ENCODE measurements at regions not wholly inside any gene's neighbourhood (a gene's known extent, or its start where the extent isn't known, plus 50 kb on each side); places are given as distances from the start of the nearest gene placed in this dataset.

DNA sequence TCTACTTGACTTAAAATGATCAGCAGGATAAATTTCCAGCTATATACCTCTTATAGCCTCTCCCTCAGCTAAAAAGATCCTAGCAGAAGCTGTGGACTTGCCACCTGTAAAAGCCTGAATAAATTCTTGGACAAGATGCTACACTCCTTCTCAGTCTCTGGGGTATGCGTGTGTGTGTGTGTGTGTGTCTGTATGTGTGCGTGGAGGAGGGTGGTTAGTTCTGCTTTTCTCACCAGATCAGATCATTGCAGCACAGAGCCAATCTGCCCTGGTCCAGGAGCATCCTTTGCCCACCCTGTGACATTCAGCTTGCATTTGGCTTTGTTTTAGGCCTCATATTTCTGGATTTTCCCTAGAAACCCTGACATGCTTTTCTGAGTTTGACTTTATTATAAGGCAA lies 438.3 kb downstream of the RFC3 start:
- no peak for DNase-seq

DNA sequence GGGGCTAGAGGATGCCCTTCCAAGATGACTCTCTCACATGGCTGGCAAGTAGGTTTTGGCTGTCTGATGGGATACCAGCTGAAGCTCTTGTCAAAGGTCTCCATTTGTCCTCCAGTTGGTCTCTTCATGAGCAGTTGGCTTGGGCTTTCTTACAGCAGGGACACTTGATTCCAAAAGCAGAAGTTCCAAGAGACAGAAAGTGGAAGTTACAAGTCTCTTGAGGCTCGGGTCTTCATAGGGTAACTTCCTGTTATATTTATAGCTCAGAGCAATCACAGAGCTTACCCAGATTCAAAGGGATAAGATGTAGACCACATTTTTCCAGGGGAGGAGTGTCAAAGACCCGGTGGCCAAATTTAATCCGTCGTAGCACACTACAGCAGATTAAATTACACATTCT lies 440.0 kb downstream of the RFC3 start:
- no peak for DNase-seq

DNA sequence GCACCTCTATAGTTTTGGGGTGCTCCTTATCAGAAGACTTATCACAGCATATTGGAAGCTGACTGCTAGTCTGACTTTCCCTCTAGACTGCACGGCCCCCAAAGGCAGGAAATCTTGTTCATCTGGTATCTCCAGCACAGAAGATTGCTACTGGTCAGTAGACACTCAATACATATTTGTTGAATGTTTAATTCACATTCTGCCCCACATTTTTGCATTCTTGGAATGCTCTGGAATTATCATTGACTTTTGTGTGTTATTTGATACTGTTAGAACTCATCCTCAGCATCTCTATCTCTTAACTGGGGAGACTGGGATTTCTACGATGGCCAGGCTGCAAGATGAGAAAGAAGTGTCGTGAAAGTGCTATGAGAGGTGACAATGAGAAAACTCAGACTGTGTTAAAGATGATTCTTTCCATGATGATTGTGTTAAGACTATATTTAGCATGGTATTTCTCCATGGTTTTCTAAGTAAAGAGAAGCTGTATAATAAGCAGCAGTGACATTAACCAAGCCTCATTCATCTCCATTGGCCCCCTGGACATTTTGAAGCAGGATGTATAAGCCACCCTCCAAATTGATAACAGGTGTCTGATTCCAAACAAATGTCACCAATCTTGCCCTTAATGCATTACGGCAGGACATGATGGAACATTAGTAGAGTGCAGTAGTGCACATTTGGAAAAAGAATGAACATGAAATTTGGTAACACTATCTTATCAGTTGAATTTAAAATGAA lies 440.9 kb downstream of the RFC3 start:
- DNase-seq, result no peak

DNA sequence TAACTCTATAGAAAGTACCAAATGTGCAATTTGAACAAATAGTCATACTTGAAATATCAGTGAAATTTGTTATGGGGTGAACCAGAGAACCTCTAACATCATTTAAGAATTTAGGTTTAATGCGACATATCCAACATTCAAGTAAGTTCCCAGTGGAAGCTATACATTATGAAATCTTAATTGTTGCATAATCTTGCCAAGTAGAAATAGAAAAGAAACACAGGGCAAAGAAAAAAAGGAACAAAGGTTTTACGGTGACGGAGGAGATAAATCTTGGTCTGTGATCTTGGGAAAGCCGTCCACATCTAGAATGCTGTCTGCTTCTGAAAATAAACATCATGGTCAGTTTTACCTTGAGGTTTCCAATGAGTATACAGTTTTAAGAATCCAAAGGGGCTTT lies 445.7 kb downstream of the RFC3 start:
- DNase-seq, result no peak

DNA sequence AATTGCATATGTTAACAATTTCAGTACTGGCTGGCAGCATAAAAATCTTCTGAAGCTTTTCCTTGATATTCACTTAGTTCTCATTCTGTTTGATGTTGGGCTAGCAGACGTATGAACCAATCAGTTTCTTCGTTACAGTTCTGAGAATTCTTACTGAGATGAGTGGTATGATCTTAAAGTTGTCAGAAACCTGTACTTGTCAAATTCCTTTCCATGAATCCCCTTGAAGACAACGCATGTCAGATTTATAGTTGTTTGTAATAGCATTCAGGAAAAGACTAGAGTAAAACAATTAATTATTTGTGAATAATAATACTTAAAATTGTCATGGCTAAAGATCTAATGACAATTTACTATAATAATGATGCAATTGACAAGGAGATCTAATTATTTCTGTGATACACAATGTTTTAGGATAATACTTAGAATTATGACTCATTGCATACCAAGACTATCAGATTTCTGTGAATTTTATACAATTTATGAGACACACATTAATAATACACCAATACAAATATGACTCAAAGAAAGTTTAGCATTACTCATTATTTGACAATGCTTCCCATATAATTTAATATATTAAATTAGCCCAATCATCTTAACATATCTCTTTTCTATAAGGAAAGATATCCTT lies 447.2 kb downstream of the RFC3 start:
- no peak for DNase-seq

DNA sequence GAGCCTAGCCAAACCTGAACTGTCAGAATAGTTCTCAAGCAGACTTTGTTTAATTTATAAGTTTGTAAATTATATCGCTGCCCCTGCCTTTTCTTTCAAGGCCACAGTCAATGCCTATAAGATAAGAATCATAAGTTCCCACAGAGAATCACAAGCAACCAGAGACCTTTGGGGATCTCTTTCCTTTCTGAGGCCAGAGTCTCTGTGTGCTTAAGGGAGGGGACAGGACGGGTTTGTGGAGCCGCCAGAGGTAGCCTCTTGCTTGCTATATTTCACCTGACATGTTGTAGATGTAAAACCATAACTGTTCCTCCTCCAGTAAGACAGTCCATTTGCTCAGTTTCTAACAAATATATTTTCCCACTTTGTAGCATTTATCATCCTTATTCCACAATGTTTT lies 458.8 kb downstream of the RFC3 start:
- DNase-seq, result no peak

DNA sequence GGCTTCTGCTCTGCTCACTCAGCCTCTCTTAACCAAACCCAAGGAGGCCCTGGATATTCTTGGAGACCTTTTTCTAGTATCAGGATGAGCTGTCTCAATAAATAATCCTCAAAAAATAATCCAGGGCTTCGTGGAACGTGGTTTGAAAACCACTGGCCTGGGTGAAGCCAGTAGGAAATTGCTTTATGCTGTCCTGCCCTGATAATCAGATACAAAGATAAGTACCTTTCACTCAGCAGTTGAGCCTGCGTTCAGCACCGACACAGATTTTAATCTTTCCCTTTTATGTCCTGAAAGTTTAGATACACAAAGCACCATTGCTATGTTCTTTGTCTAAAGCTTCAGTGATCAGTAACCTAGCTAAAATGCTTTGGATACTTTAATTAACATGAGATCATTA lies 460.0 kb downstream of the RFC3 start:
- DNase-seq, result no peak

DNA sequence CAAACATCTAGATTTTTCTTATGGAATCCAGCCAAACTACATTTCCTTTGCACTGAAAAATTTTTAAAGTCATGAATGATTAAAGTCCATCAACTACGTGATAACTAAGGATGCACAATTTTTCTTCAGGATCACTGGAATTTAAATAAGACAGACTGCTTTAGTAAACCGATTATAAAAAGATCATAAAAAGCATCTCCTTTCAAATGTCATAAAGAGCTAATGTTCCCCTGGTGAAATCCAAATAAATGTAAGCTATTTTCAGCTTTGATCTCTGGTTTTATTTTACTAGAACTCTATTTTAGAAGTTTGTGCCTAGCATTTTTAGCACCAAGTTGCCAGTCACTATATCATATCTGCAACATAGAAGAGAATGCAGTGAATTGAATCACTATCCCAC lies 460.8 kb downstream of the RFC3 start:
- DNase-seq, result no peak

DNA sequence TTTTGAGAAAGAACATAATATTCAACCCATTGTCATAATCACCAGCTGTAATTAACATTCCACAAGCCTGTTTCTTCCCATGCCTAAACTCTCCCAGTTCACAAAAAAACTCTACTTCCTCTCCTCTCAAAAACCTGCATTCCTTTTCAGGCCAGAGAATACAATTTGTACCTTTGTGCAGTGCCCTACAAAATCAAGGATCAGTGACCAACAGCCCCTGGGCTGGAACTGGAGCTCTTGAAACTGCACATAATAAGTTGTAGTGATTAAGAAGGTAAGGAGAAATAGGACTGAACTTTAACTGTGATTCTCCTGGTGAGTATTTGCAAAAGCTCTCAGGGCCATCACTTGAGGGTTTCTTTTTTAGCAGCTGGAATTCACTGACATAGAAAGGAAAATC lies 472.7 kb downstream of the RFC3 start:
- DNase-seq, result no peak

DNA sequence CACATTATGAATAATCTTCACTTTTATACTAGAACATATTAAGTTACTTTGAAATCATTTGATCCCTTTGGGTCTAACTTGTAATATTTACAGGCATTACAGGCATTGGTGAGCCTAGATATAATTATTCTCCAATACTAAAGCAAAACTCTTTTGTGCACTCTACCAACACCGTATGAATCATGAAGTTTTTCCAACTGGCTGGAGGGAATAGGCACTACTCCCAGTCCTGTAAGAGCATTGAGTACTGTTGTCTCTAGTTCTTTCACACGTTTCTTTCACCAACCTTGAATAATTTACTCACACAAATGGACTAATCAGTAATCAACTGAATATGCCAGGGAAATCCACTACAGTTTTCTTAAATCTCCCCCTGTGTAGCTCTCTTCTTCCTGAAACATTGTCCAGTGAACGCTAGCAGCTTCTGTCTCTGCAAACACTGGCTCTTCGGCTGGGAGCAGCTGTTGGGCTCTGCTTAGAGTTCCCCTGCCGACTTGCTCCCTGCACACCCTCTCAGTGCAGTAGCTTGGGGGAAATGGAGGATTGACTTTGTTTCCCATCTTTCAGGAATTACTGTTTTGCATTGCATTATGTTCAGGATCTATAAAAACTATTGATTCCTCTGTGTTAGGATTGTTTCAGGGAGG lies 476.7 kb downstream of the RFC3 start:
- no peak for DNase-seq

DNA sequence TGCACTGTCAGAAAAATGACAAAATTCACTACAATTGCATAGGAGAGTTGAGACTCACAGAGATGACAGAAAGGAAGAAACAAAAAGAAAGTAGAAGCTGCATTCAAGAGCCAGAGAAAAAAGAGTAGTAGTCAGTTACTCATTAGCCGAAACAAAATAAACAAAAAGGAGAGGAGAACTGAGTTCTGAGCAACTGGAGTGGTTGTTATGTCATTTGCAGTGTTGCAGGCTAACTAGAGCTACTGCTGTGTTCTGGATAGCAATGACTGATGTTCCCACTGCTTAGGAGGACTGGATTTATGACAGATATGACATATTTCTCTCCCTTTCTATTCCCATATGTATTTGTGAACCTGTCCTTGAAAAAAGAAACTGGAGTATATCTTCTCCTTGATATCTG lies 482.6 kb downstream of the RFC3 start:
- no peak for DNase-seq

DNA sequence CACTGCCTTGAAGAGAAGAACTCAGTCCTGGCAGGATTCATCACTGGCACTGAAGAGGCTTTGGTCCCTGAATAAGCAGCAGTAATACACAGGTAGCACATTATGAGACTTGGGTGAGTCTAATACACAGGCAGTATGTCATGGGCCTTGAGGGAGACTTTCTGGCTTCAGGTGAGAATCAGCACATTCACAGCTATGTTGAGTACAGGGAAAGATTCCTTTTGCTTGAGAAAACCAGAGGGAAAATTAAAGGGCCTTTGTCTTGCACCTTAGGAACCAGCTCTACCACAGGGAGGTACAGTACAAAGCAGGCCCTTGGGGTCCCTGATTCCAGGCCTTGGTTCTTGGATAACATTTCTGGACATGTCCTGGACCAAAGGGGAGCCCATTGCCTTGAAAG lies 484.6 kb downstream of the RFC3 start:
- DNase-seq, result no peak

DNA sequence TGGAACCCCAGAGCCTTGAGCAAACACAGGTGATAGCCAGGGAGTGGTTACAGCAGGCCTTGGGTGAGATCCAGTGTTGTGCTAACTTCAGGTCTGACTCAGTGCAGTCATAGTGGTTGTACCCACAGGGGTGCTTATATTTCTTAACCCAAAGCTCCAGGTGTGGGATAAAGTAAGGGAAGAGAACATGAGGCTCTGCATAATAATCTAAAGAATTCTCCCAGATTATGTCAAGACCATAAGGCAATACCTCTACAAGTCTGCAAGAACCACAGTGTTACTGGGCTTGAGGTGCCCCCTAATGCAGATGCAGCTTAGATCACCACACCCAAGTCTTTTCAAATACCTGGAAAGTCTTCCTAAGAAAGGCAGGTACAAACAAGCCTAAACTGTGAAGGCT lies 485.4 kb downstream of the RFC3 start:
- no peak for DNase-seq

DNA sequence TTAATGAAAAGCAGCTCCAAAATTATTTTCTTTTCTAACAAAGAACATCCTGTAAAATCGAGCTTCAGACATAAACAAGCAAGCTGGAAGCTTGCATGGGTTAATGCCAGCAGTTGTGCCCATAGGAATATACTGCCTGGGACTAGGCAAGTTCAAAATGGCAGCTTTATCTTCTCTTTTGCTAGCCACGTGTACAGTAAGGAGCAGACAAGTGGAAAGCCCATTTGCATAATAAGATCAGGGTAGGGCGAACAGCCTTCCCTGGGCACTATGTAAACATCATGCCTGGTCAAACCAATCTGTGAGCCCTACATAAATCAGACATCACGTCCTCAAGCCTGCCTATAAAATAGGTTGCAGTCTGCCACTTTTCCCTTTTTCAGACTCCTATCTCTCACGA lies 489.7 kb downstream of the RFC3 start:
- DNase-seq, result no peak

DNA sequence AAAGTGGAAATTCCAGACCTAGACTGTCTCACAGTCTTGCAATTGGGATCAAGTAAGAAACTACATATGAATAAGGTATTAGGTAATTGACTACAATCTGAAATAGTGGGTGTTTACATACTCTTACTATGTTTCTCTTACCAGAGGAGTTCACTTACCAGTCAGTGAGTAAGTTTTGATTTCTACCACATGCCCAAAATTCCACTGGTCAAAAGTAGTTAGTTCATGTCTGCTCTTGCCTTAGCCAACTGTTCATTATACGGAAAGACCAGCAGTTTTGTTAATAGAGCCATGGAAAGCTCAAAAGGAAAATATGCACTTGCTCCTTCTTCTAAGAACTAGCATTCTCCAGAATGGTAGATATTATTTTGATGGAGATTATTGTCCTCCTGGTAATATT lies 490.8 kb downstream of the RFC3 start:
- DNase-seq, result no peak

DNA sequence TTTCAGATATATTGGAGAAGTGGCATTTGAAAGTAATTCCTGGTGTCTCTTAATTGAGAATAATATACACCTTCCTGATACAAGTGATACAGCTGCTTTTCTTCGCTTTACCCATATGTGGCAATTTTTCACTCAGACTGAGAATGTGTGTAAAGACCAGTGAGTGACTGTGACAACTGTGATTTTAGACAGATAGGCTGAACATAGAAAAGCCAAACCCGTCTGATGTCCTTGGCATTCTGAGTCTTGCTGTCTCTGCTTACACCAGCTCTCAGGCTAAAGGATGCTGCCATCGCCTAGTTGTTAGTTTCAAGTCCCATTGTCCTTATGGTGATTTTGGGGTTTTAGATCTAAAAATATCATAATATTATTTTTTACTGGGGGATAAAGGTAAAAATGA lies 492.6 kb downstream of the RFC3 start:
- DNase-seq, result no peak

DNA sequence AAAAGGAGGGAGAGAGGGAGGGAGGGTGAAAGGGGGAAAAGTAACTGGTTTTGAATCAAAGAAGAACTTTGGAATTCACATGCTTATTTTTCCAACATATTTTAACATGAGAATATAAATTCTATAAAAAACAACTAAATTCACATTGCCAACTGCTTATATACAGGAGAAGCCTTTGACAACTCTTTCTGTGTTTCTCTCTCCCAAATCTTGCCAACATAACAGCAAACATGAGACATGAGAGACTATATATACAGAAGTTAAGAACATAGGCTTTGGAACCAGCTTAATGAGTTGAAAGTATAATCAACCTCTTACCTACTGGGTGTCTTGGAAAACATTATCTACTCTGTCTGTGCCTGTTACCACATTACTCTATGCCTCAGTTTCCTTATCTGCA lies 493.3 kb downstream of the RFC3 start:
- no peak for DNase-seq

DNA sequence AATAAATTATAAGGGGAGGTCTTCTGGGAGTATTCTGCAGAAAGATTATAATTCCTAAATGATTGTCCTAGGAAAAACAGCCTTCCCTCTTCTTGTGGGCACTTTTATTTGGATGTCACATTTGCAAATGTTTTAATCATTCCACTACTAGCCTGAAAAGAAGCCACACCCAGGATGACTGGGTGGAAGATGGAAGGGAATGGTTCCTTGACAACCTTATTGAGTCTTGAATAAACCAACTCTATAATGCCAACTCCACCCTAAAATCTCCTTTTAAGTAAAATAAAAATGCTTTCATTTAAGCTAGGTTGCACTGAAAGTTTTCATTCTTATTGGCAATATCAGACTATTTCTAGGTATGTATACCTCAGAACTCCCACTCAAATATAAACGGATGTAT lies 494.6 kb downstream of the RFC3 start:
- DNase-seq, result no peak

DNA sequence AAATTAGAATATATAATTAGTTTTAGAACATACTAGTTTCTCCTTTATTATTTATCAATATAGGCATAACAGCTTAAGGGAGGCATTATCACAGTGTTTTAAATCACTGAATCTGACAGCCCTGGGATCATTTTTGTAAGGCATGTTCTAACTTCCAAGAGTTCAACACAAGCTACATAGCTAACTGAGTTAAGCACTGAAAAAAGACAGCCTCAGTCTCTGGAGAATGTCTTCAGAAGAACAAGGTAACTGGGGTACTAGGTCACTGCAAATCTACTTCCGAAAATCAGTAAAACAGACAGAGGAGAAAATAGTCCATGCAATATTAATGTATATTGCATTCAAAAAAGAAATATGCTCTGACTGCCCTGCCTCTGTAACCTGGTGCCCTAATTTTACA lies 502.1 kb downstream of the RFC3 start:
- DNase-seq, result no peak

DNA sequence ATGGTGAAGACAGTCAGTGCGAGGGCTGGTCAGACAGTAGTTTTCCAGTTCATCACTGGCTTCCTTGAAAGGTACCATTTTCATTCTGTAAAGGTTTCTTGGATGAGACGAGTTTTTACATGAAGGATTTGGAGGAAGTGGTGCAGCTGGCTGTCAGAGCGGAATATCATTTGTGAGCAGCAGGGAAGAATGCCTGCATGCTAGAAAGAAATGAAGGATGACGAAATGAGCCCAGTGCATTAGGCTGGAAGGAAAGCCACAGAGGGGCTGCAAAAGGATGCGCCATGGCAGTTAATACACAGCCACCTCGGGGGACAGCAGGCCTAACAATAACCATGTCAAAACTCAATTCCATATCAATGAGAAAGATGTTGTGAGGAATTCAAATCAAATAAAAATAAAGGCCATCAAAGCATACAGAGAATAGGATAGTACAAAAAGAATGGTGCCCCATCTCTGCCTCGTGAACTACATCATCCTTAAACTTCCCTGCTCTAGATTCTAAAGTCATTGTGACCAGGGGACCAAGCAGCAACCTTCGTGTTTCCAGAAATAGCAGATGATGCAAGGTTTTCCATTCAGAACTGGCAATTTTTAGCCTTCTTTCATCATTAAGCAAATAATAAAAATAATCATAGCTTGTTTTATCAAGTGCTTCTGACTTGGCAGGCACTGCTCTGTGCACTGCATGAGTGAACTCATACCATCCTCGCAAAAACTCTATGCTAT lies 504.2 kb downstream of the RFC3 start:
- no peak for DNase-seq

DNA sequence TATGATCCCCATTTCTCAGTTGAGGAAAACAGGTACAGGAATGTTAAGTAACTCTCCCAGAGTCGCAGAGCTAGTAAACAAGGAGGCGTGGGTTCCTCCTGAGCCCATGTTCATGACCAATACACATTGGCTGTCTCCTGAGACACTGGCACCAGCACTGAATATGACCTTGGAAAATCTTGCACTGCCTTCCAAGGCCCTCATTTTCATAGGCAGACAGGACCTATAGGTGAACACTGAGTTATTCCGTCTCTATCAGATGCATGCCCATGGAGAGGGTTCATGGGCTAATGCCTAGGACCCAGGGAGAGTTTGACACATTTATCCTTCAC lies 504.8 kb downstream of the RFC3 start:
- no peak for DNase-seq

DNA sequence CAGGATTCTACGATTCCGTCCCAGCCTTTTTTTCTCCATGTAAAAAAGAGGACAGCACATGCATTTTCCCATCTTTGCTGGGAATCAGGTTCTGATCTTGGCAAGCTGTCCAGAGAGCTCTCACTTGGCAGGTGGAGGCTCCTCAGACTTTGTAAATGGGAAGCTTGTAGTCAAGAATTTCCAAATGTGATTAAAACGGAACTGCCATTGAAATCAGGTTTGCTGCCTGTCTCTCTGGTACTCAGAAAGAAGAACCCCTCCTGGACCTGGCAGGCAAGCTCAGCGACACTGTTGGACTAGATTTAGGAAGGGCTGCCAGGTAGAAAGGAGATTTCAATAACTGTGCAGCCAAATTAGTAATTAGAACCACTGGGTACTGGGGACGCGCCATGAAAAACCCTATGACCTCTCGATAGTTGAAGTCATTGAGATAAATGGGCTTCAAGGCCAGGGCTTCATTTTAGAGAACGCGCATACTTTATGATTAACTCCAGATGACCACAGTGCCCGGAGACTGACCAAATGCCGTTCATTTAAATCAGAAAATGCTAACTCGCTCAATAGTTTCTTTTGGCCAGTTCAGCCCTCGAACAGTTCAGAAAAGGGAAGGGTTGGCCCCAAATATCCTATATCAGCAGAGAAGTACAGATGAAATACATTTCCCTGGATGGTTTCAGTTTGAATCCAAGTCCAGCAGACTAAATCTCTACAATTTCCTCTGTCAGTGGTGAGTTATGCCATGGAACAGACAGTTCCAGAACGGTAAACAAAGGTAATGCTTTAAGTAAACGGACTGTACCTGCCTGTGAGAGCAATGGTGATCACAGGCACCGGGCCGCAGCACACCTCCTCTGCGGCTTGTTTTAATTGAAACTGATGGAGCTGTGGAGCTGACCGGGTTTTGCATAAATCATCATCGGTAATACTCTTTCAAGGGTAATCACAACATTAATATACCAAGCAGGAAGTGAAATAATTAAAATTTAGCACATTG lies 517.4 kb downstream of the RFC3 start:
- no peak for DNase-seq

DNA sequence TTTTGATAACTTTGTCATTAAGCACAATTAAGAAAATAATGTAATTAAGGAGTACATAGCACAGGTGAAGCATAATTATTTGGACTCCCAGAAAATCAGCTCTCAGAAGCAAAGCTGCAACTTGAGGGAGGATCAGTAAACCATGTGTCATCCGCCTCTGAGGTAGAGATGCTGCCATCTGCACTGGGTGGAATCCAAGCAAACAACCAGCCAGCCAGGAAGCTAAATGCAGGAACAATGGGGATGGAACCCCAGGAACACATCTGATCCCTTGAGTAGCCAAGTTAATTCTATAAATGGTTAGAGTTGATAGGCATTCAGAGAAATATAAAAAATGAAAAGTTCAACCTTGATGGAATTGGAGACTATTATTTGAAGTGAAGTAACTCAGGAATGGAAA lies 520.2 kb downstream of the RFC3 start:
- DNase-seq, result no peak
